AG10803 (cell line): ENCODE measurements at regions not wholly inside any gene's neighbourhood (a gene's known extent, or its start where the extent isn't known, plus 50 kb on each side); places are given as distances from the start of the nearest gene placed in this dataset.

Source experiments
- DNase-seq: peaks from one replicate; pipeline ENCODE4 v3.0.0; 2010; ENCODE audit warnings: low read depth
- H3K4me3 ChIP-seq: 2 replicates; pipeline ENCODE4 v1.5.1; 2011; ENCODE audit warnings: mild to moderate bottlenecking, low read length, control low read depth
- TF ChIP-seq, protein P1 (sequence below): conservative IDR thresholded peaks from 2 replicates; pipeline ENCODE4 v1.5.1; 2011; ENCODE audit warnings: mild to moderate bottlenecking, low read length, control low read depth, inconsistent platforms

DNA sequence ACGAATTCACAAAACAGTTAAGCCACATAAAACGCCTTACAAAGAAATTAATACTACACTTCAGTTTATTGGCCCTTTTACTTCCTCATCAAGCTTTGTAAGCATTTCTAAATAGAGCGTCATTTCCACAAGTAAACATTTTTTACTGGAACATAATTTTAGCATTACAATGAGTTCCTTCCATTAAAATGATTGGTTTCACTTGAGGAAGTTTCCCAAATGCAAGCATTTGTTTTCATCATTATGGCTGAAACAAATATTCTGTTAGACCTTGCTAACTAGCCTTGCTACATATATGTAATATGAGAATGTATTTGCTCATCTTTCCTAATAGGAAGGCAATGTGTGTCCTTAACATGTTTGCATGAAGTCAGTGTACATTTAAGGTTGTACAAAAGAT, 579.1 kb downstream of the IRS1 start:
- no peak overlapping the region for H3K4me3 ChIP-seq
- DNase-seq: no peak
- TF ChIP-seq, protein P1, sequence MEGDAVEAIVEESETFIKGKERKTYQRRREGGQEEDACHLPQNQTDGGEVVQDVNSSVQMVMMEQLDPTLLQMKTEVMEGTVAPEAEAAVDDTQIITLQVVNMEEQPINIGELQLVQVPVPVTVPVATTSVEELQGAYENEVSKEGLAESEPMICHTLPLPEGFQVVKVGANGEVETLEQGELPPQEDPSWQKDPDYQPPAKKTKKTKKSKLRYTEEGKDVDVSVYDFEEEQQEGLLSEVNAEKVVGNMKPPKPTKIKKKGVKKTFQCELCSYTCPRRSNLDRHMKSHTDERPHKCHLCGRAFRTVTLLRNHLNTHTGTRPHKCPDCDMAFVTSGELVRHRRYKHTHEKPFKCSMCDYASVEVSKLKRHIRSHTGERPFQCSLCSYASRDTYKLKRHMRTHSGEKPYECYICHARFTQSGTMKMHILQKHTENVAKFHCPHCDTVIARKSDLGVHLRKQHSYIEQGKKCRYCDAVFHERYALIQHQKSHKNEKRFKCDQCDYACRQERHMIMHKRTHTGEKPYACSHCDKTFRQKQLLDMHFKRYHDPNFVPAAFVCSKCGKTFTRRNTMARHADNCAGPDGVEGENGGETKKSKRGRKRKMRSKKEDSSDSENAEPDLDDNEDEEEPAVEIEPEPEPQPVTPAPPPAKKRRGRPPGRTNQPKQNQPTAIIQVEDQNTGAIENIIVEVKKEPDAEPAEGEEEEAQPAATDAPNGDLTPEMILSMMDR: no peak

DNA sequence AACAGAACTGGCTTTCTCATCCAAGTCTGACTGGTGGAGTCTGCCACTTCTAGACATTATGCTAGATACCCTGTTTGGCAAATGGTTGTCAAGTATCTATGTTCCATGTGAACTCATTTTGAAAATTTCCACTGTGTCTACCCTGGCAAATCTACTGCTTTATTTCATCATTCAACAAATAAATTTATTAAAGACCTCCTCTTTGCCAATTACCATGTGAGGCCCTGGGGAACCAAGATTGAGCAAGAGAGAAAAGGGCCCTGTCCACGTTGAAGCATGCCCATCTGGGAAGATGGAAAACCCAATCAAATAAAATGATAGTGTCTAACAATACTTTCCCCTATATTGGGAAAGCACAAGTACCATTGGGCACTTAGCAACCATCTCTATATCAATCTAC, 582.4 kb downstream of the IRS1 start:
- H3K4me3 ChIP-seq: no peak overlapping the region
- DNase-seq: peak; percentile 11
- TF ChIP-seq, protein P1: no peak

DNA sequence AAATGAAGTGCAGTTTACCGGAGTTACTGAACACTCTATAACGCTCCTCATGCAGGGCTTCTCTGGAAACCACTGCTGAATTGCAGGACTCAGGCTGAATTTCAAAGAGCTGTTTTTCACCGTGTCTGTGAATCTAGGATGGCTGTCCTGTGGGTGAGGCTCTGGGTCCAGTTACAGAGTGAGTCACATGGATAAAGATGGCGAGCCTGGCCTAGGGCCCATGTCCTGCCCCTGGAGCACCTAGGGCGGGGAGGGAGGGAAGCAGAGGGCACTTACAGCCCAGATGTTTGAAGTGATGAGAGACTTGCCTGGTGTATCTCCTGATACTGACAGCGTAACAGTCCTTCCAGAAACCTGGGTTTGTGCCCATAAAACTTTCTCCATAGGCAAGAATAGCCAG, 583.0 kb downstream of the IRS1 start:
- no peak overlapping the region for H3K4me3 ChIP-seq
- TF ChIP-seq, protein P1: no peak
- DNase-seq: no peak

DNA sequence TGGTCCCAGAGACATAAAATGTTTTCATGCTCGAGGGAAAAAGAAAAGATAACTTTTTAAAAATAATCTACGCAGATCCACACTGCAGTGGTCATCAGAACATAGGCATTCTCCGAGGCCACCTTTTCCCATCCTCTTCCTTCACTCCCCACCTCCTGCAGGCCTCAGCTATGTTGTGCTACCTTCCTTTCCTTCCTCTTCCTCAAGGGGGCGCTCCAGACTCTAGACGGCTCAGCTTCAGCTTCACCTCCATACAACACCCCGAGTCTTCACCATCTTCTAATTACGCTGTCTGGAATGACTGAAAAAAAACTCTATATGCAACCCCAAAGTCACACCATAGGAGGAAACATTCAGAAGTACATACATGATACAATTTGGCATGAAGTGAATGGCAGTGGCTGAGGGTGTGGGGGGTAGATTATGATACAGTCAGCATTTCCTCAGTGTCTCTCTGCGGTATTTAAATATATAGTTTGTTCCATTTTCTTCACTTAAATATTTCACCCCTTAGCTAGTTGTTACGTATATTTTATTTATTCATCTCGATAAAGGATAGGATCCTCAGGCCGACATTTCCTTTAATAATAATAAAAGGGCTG, 583.6 kb downstream of the IRS1 start:
- peak; percentile 45 for DNase-seq
- H3K4me3 ChIP-seq: no peak overlapping the region
- TF ChIP-seq, protein P1: peak; percentile 72

DNA sequence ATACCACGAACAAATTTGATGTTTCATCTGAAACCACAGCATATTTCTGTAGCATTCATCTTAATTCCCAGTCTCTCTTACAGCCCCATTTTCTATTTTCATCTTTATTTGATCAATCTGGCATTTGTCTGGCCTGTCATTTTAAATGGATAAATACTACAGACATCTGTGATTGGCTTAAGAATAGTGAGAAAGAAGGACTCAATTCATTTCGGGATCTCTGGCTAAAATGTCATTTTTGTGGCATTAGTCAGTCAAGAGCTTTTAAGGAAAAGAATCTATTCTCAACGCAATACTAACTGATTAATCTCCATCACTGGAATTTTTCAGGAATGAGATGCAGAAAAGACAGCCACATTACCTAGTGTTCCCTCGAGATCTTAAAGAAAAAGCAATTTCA, 585.9 kb downstream of the IRS1 start:
- TF ChIP-seq, protein P1: no peak
- H3K4me3 ChIP-seq: no peak overlapping the region

DNA sequence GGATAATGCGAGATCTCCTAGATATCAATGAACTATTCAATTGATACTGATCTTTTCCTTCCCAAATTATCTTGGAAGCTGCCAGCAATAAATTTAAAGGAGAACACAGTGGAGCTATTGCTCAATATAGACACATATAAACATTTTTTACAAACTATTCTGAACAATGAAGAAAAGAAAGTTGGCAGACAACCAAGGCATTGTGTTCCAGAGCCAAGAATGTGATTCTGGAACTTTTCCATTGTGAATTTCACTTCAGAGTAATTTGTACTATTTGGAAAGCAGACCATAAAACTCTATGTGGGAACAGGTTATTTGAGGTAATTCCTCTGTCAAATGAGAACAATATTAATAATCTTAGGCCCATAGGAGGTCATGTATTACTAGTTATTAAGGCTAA, 588.2 kb downstream of the IRS1 start:
- DNase-seq: peak; percentile 93

More for the DNA sequence above, 585.9 kb downstream of the IRS1 start:
- DNase-seq: peak; percentile 95

DNA sequence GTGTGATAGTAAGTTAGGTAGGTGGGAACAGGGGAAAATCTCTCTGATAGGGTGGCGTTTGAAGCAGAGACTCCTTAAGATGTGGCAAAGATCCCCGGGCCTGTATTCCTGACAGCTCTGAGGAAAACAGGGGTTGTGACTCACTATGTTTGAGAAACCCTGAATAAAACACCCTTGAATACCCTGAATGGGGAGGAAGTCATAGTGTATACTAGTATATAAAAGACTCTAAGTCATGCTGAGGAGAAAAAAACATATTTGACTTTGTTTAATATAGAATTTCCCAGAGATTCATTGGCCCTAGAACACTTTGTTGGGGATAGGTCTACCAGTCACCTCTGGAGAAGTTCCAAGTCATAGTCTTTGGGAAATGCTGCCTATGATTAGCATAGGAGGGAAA, 590.9 kb downstream of the IRS1 start:
- DNase-seq: peak; percentile 28
- no peak overlapping the region for H3K4me3 ChIP-seq
- TF ChIP-seq, protein P1: no peak

More for the DNA sequence above, 588.2 kb downstream of the IRS1 start:
- no peak overlapping the region for H3K4me3 ChIP-seq
- TF ChIP-seq, protein P1: no peak
